Stimulated activated CD4-positive, alpha-beta T cell treated with anti-CD3 and anti-CD28 coated beads, Interleukin-2, amount 100 ng/mL, for 48 hours (primary cell): ENCODE measurements at regions not wholly inside any gene's neighbourhood (a gene's known extent, or its start where the extent isn't known, plus 50 kb on each side); places are given as distances from the start of the nearest gene placed in this dataset.

Experiments
- DNase-seq, 2 donors: peaks; one replicate each; pipeline ENCODE4 v3.0.0-alpha.2; 2020

GRCh38 chr9:96086936-96087571 is 211.6 kb downstream of the ERCC6L2 start:
- DNase-seq, result no peak

GRCh38 chr9:96085491-96086143 is 210.1 kb downstream of the ERCC6L2 start:
- DNase-seq, result no peak

- no peak for DNase-seq
These were observed 208.8 kb downstream of the ERCC6L2 start for GRCh38 chr9:96084331-96084734.

GRCh38 chr9:96082516-96083232 is 207.2 kb downstream of the ERCC6L2 start:
- no peak for DNase-seq

GRCh38 chr9:96080364-96080763 is 204.9 kb downstream of the ERCC6L2 start:
- DNase-seq, result no peak

- DNase-seq, result no peak
These were observed 204.3 kb downstream of the ERCC6L2 start for GRCh38 chr9:96079779-96080178.

GRCh38 chr9:96078897-96079490 is 203.5 kb downstream of the ERCC6L2 start:
- no peak for DNase-seq

- no peak for DNase-seq
These were observed 200.3 kb downstream of the ERCC6L2 start for GRCh38 chr9:96075757-96076156.

GRCh38 chr9:96075111-96075510 is 199.6 kb downstream of the ERCC6L2 start:
- DNase-seq, result no peak

GRCh38 chr9:96073531-96074480 is 198.3 kb downstream of the ERCC6L2 start:
- DNase-seq, result no peak

- no peak for DNase-seq
These were observed 197.4 kb downstream of the ERCC6L2 start for GRCh38 chr9:96072930-96073329.

GRCh38 chr9:96071815-96072124 is 196.3 kb downstream of the ERCC6L2 start:
- no peak for DNase-seq

- peak in 1 of 2 donors; percentile 9 for DNase-seq
These were observed 195.8 kb downstream of the ERCC6L2 start for GRCh38 chr9:96071076-96071814.

- DNase-seq, result no peak
These were observed 194.2 kb downstream of the ERCC6L2 start for GRCh38 chr9:96069629-96070220.

- no peak for DNase-seq
These were observed 193.0 kb downstream of the ERCC6L2 start for GRCh38 chr9:96068511-96068910.

GRCh38 chr9:96067600-96067999 is 192.1 kb downstream of the ERCC6L2 start:
- DNase-seq, result no peak

GRCh38 chr9:96067004-96067403 is 191.5 kb downstream of the ERCC6L2 start:
- DNase-seq, result no peak

GRCh38 chr9:96065482-96066251 is 190.2 kb downstream of the ERCC6L2 start:
- no peak for DNase-seq

- no peak for DNase-seq
These were observed 189.5 kb downstream of the ERCC6L2 start for GRCh38 chr9:96064826-96065481.

- DNase-seq, result no peak
These were observed 187.4 kb downstream of the ERCC6L2 start for GRCh38 chr9:96062854-96063253.
